ENCODE measurements at regions not wholly inside any gene's neighbourhood (a gene's known extent, or its start where the extent isn't known, plus 50 kb on each side); places are given as distances from the start of the nearest gene placed in this dataset.

- Histone ChIP-seq H3K36me3 (replicated peaks; ENCODE audit: control insufficient read depth, insufficient read depth, low read length) (no peaks in the 10 kb centered on the region), H3K4me3 (ENCODE audit: insufficient read depth, low read depth, low read length) (no peak overlapping the region), H3K27me3 (ENCODE audit: control insufficient read depth, insufficient read depth, low read length) (peaks cover 13% of the 10 kb centered on the region)
- peak; percentile 59 for DNase-seq
These were observed 107.7 kb downstream of the ARF6 start for GRCh38 chr14:50000380-50001150.

GRCh38 chr14:50001151-50001998 is 108.5 kb downstream of the ARF6 start:
- Histone ChIP-seq H3K4me3 (ENCODE audit: insufficient read depth, low read depth, low read length) (no peak overlapping the region), H3K36me3 (replicated peaks; ENCODE audit: control insufficient read depth, insufficient read depth, low read length) (no peaks in the 10 kb centered on the region), H3K27me3 (ENCODE audit: control insufficient read depth, insufficient read depth, low read length) (peaks cover 13% of the 10 kb centered on the region)
- DNase-seq: peak; percentile 74

- peak; percentile 32 for DNase-seq
- Histone ChIP-seq H3K27me3 (ENCODE audit: control insufficient read depth, insufficient read depth, low read length) (peaks cover 13% of the 10 kb centered on the region), H3K36me3 (replicated peaks; ENCODE audit: control insufficient read depth, insufficient read depth, low read length) (no peaks in the 10 kb centered on the region), H3K4me3 (ENCODE audit: insufficient read depth, low read depth, low read length) (no peak overlapping the region)
These were observed 109.4 kb downstream of the ARF6 start for GRCh38 chr14:50001999-50002925.

- H3K27me3 ChIP-seq (ENCODE audit: control insufficient read depth, insufficient read depth, low read length): peaks cover 13% of the 10 kb centered on the region
- H3K36me3 ChIP-seq (replicated peaks; ENCODE audit: control insufficient read depth, insufficient read depth, low read length): no peaks in the 10 kb centered on the region
- DNase-seq: no peak
- peak overlapping the region; percentile 53 for H3K4me3 ChIP-seq (ENCODE audit: insufficient read depth, low read depth, low read length)
These were observed 110.0 kb downstream of the ARF6 start for GRCh38 chr14:50002926-50003212.

GRCh38 chr14:50003213-50004021 is 110.5 kb downstream of the ARF6 start:
- DNase-seq: peak; percentile 79
- H3K27me3 ChIP-seq (ENCODE audit: control insufficient read depth, insufficient read depth, low read length): peaks cover 13% of the 10 kb centered on the region
- peak overlapping the region; percentile 53 for H3K4me3 ChIP-seq (ENCODE audit: insufficient read depth, low read depth, low read length)
- no peaks in the 10 kb centered on the region for H3K36me3 ChIP-seq (replicated peaks; ENCODE audit: control insufficient read depth, insufficient read depth, low read length)

GRCh38 chr14:50006141-50006540 is 110.2 kb downstream of the VCPKMT start:
- Histone ChIP-seq H3K4me3 (ENCODE audit: insufficient read depth, low read depth, low read length) (no peak overlapping the region), H3K27me3 (ENCODE audit: control insufficient read depth, insufficient read depth, low read length) (peaks cover 13% of the 10 kb centered on the region), H3K36me3 (replicated peaks; ENCODE audit: control insufficient read depth, insufficient read depth, low read length) (no peaks in the 10 kb centered on the region)
- no peak for DNase-seq

GRCh38 chr14:50007123-50007903 is 109.1 kb downstream of the VCPKMT start:
- Histone ChIP-seq H3K4me3 (ENCODE audit: insufficient read depth, low read depth, low read length) (no peak overlapping the region), H3K36me3 (replicated peaks; ENCODE audit: control insufficient read depth, insufficient read depth, low read length) (no peaks in the 10 kb centered on the region), H3K27me3 (ENCODE audit: control insufficient read depth, insufficient read depth, low read length) (peaks cover 13% of the 10 kb centered on the region)
- DNase-seq: peak; percentile 67

- H3K4me3 ChIP-seq (ENCODE audit: insufficient read depth, low read depth, low read length): no peak overlapping the region
- DNase-seq: no peak
- no peaks in the 10 kb centered on the region for H3K36me3 ChIP-seq (replicated peaks; ENCODE audit: control insufficient read depth, insufficient read depth, low read length)
- peaks cover 3% of the 10 kb centered on the region for H3K27me3 ChIP-seq (ENCODE audit: control insufficient read depth, insufficient read depth, low read length)
These were observed 107.8 kb downstream of the VCPKMT start for GRCh38 chr14:50008562-50008961.

- Histone ChIP-seq H3K27me3 (ENCODE audit: control insufficient read depth, insufficient read depth, low read length) (no peaks in the 10 kb centered on the region; the same call in 1 of the 2 replicates), H3K4me3 (ENCODE audit: insufficient read depth, low read depth, low read length) (no peak overlapping the region), H3K36me3 (replicated peaks; ENCODE audit: control insufficient read depth, insufficient read depth, low read length) (no peaks in the 10 kb centered on the region)
- no peak for DNase-seq
These were observed 107.4 kb downstream of the VCPKMT start for GRCh38 chr14:50008974-50009373.

GRCh38 chr14:50010752-50011151 is 105.6 kb downstream of the VCPKMT start:
- Histone ChIP-seq H3K36me3 (replicated peaks; ENCODE audit: control insufficient read depth, insufficient read depth, low read length) (no peaks in the 10 kb centered on the region), H3K4me3 (ENCODE audit: insufficient read depth, low read depth, low read length) (no peak overlapping the region), H3K27me3 (ENCODE audit: control insufficient read depth, insufficient read depth, low read length) (no peaks in the 10 kb centered on the region)
- no peak for DNase-seq

GRCh38 chr14:50011242-50011641 is 105.1 kb downstream of the VCPKMT start:
- Histone ChIP-seq H3K27me3 (ENCODE audit: control insufficient read depth, insufficient read depth, low read length) (no peaks in the 10 kb centered on the region), H3K36me3 (replicated peaks; ENCODE audit: control insufficient read depth, insufficient read depth, low read length) (no peaks in the 10 kb centered on the region), H3K4me3 (ENCODE audit: insufficient read depth, low read depth, low read length) (no peak overlapping the region)
- no peak for DNase-seq

GRCh38 chr14:50012644-50013043 is 103.7 kb downstream of the VCPKMT start:
- no peak overlapping the region for H3K4me3 ChIP-seq (ENCODE audit: insufficient read depth, low read depth, low read length)
- no peaks in the 10 kb centered on the region for H3K36me3 ChIP-seq (replicated peaks; ENCODE audit: control insufficient read depth, insufficient read depth, low read length)
- no peak for DNase-seq
- no peaks in the 10 kb centered on the region for H3K27me3 ChIP-seq (ENCODE audit: control insufficient read depth, insufficient read depth, low read length)

GRCh38 chr14:50013198-50013918 is 103.0 kb downstream of the VCPKMT start:
- Histone ChIP-seq H3K27me3 (ENCODE audit: control insufficient read depth, insufficient read depth, low read length) (no peaks in the 10 kb centered on the region), H3K4me3 (ENCODE audit: insufficient read depth, low read depth, low read length) (no peak overlapping the region), H3K36me3 (replicated peaks; ENCODE audit: control insufficient read depth, insufficient read depth, low read length) (no peaks in the 10 kb centered on the region)
- DNase-seq: no peak
